K562 (cell line): ENCODE measurements at regions not wholly inside any gene's neighbourhood (a gene's known extent, or its start where the extent isn't known, plus 50 kb on each side); places are given as distances from the start of the nearest gene placed in this dataset.
"Not testable (repeated sequence)": the region's sequence is repeated elsewhere in the genome, so short reads cannot be mapped to it uniquely, and the experiment has no call there.

Experiments
- ATAC-seq: fragments of 200-7000 bp; cut with Tn5 transposase; 3 replicates; pipeline ENCODE4 v1.9.1; 2020; ENCODE audit warnings: moderate library complexity
- BruUV-seq: library from RNA; stranded (reverse); fragments of 400-500 nt; replicated peaks from 2 replicates; lab custom pipeline; 2021; lab: Mats Ljungman, UMichigan
- CTCF ChIA-PET: fragments of 300-600 bp; formaldehyde crosslinking; extraction: SDS; loops from one replicate; lab custom pipeline; 2021; ENCODE audit warnings: low intra/inter-chr PET ratio; lab: Yijun Ruan, JAX
- POLR2A ChIA-PET: fragments of 300-600, 350-650 bp; sonication (Branson Sonifier 250); formaldehyde crosslinking; extraction: SDS; loops from one replicate; lab custom pipeline; 2021; ENCODE audit warnings: antibody characterized with exemption, inconsistent platforms; lab: Yijun Ruan, JAX
- DNase-seq, 4 experiments: peaks; one replicate each; pipeline versions ENCODE4 v3.0.0 to v3.0.0-alpha.2; 2011 to 2018; ENCODE audit warnings: low spot score in 3 of 4, mixed read lengths in 3 of 4; ENCODE audit errors: extremely low read depth in 1 of 4
- FAIRE-seq: peaks from 2 replicates; lab custom pipeline; 2011; peaks lifted over from hg19 to GRCh38; lab: Jason Lieb, UNC
- H2AFZ ChIP-seq: 2 replicates; pipeline ENCODE4 v1.6.0; 2011; ENCODE audit warnings: low read depth, low read length, control low read depth, inconsistent platforms
- H3K27ac ChIP-seq: fragments of 200-600 bp; 3 replicates; pipeline ENCODE4 v1.8.0; 2011; ENCODE audit warnings: low read depth, mild to moderate bottlenecking, control low read depth, inconsistent platforms, low read length, moderate library complexity, mixed read lengths; ENCODE audit errors: extremely low read depth
- H3K27me3 ChIP-seq, 2 experiments: fragments of 300-600 bp in 1 of 2; 2 replicates in 1 of 2; 3 replicates in 1 of 2; pipeline versions ENCODE4 v1.6.0 to v1.8.0; 2011; ENCODE audit warnings: inconsistent platforms in 2 of 2, low read length in 2 of 2, mild to moderate bottlenecking in 1 of 2, mixed read lengths in 1 of 2, moderate library complexity in 1 of 2; ENCODE audit not compliant: control insufficient read depth in 2 of 2, insufficient read depth in 2 of 2
- H3K36me3 ChIP-seq: fragments of 300-600 bp; 3 replicates; pipeline ENCODE4 v1.8.0; 2011; ENCODE audit warnings: mild to moderate bottlenecking, low read length, inconsistent platforms; ENCODE audit not compliant: control insufficient read depth, insufficient read depth
- H3K4me1 ChIP-seq, 2 experiments: fragments of 200-600 bp in 1 of 2; replicated peaks in 1 of 2; 2 replicates in 1 of 2; 3 replicates in 1 of 2; pipeline versions ENCODE4 v1.5.1 to v1.8.0; 2011; ENCODE audit warnings: inconsistent platforms in 2 of 2, low read length in 2 of 2, mild to moderate bottlenecking in 1 of 2, mixed read lengths in 1 of 2, moderate library complexity in 1 of 2; ENCODE audit not compliant: control insufficient read depth in 2 of 2, insufficient read depth in 2 of 2
- H3K4me2 ChIP-seq: 2 replicates; pipeline ENCODE4 v1.6.1; 2011; ENCODE audit warnings: low read length, control low read depth, inconsistent platforms, mixed read lengths; ENCODE audit not compliant: insufficient read depth
- H3K4me3 ChIP-seq: fragments of 200-600 bp; sonication (generic), shearing (Covaris generic); 2 replicates; pipeline ENCODE4 v1.5.1; 2016; ENCODE audit warnings: control low read depth, inconsistent platforms
- H3K79me2 ChIP-seq: fragments of 200-600 bp; 3 replicates; pipeline ENCODE4 v1.8.0; 2011; ENCODE audit warnings: low read length, inconsistent platforms; ENCODE audit not compliant: control insufficient read depth, insufficient read depth
- H3K9ac ChIP-seq, 2 experiments: 2 replicates each; pipeline versions ENCODE4 v1.6.0 to v1.6.1; 2011; ENCODE audit warnings: low read depth in 2 of 2, low read length in 2 of 2, control low read depth in 1 of 2, inconsistent platforms in 1 of 2, mild to moderate bottlenecking in 1 of 2, mixed read lengths in 1 of 2; ENCODE audit not compliant: insufficient read depth in 1 of 2
- H3K9me1 ChIP-seq: one replicate; pipeline ENCODE4 v1.6.0; 2011; ENCODE audit warnings: inconsistent platforms, mild to moderate bottlenecking, low read length, moderate library complexity; ENCODE audit not compliant: control insufficient read depth, insufficient read depth
- H3K9me3 ChIP-seq: replicated peaks from 2 replicates; pipeline ENCODE4 v1.5.1; 2011; ENCODE audit warnings: low read depth, low read length, inconsistent platforms; ENCODE audit not compliant: control insufficient read depth, insufficient read depth
- H4K20me1 ChIP-seq: replicated peaks from 2 replicates; pipeline ENCODE4 v1.6.1; 2011; ENCODE audit warnings: low read length, inconsistent platforms, mixed read lengths; ENCODE audit not compliant: control insufficient read depth, insufficient read depth
- PRMT5 ChIP-seq: sonication (generic); formaldehyde crosslinking; IDR thresholded peaks from 2 replicates; pipeline ENCODE4 v1.5.0; 2020; ENCODE audit warnings: missing genetic modification reagents
- WGBS: fragments of 100-300 bp; shearing (Covaris generic); methylation state at CpG from one replicate; pipeline ENCODE4 v1.1.6; 2016; ENCODE audit warnings: low coverage, mixed read lengths; ENCODE audit not compliant: insufficient coverage; ENCODE audit errors: missing lambda C conversion rate; 5-methylcytosine and 5-hydroxymethylcytosine counted together
- in situ Hi-C: fragments of 300-500 bp; cut with MboI; formaldehyde crosslinking; loops from 4 replicates; pipeline ENCODE4 v1.15.0; 2018; ENCODE audit warnings: inconsistent platforms, mixed read lengths
- intact Hi-C: fragments of 100-400 bp; cut with micrococcal nuclease; formaldehyde crosslinking; loops from 2 replicates; pipeline ENCODE4 v1.14.2; 2022
- TF ChIP-seq, protein P1 (sequence below), 2 experiments: fragments of 450-650 bp in 1 of 2; sonication (generic) in 1 of 2; formaldehyde crosslinking; conservative IDR thresholded peaks; 2 replicates each; pipeline versions ENCODE4 v1.4.0 to v1.8.1; 2020 to 2022; ENCODE audit warnings: mild to moderate bottlenecking in 1 of 2, missing genetic modification reagents in 1 of 2

GRCh38 chr5:12504983-12505382, 600.7 kb upstream of the CTNND2 start:
- H3K79me2 ChIP-seq, H3K9me3 ChIP-seq, H4K20me1 ChIP-seq, H3K4me1 ChIP-seq, POLR2A ChIA-PET, H2AFZ ChIP-seq, H3K36me3 ChIP-seq, intact Hi-C loops, ATAC-seq, H3K27me3 ChIP-seq, FAIRE-seq, DNase-seq, H3K9me1 ChIP-seq, H3K4me2 ChIP-seq, H3K4me3 ChIP-seq, H3K27ac ChIP-seq, in situ Hi-C loops, BruUV-seq, CTCF ChIA-PET, H3K9ac ChIP-seq: not testable (repeated sequence)
- 0% methylated on average over 1 of the region's 1 CpG for WGBS

- Histone ChIP-seq H3K4me3 (no peak overlapping the region), H4K20me1 (no peaks in the 10 kb centered on the region), H3K27ac (no peak overlapping the region), H3K9me3 (no peaks in the 10 kb centered on the region), H3K4me2 (no peak overlapping the region), H2AFZ (no peak overlapping the region), H3K9me1 (no peaks in the 10 kb centered on the region), H3K27me3 (no peaks in the 10 kb centered on the region; a peak in 1 of 5 replicates), H3K36me3 (no peaks in the 10 kb centered on the region), H3K4me1 (no peaks in the 10 kb centered on the region), H3K79me2 (no peaks in the 10 kb centered on the region), H3K9ac (no peak overlapping the region)
- BruUV-seq = no TSS peak
- no peak for ATAC-seq
- CTCF ChIA-PET = no interaction called here
- in situ Hi-C loops = no loop called here
- POLR2A ChIA-PET = no interaction called here
- no peak for TF ChIP-seq PRMT5
- TF ChIP-seq, protein P1, sequence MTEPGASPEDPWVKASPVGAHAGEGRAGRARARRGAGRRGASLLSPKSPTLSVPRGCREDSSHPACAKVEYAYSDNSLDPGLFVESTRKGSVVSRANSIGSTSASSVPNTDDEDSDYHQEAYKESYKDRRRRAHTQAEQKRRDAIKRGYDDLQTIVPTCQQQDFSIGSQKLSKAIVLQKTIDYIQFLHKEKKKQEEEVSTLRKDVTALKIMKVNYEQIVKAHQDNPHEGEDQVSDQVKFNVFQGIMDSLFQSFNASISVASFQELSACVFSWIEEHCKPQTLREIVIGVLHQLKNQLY (CRISPR knock-in tag; conservative IDR thresholded peaks at IDR 0.05) = no peak
- no peak for FAIRE-seq
- WGBS = 0% methylated on average over 3 of the region's 3 CpGs
- intact Hi-C loops = no loop called here
- no peak for DNase-seq
Measured at GRCh38 chr5:12488161-12488560, 583.9 kb upstream of the CTNND2 start.
